H1 (cell line): ENCODE measurements at regions not wholly inside any gene's neighbourhood (a gene's known extent, or its start where the extent isn't known, plus 50 kb on each side); places are given as distances from the start of the nearest gene placed in this dataset.

Source experiments
- CTCF ChIA-PET: fragments of 300-600 bp; sonication (Branson Sonifier 250); formaldehyde crosslinking; loops from one replicate; lab custom pipeline; 2021; ENCODE audit not compliant: partially characterized antibody; lab: Charles Lee
- POLR2A ChIA-PET: fragments of 300-600 bp; sonication (Branson Sonifier 250); formaldehyde crosslinking; loops from one replicate; lab custom pipeline; 2021; ENCODE audit warnings: inconsistent platforms; ENCODE audit not compliant: partially characterized antibody; lab: Charles Lee
- DNase-seq, 2 experiments: peaks; one replicate each; pipeline versions ENCODE4 v3.0.0 to v3.0.0-alpha.2; 2010 to 2022; ENCODE audit warnings: low spot score in 2 of 2, low read depth in 1 of 2, mixed read lengths in 1 of 2
- FAIRE-seq: peaks from 2 replicates; lab custom pipeline; 2011; peaks lifted over from hg19 to GRCh38; lab: Jason Lieb, UNC
- H2AFZ ChIP-seq: 2 replicates; pipeline ENCODE4 v1.8.1; 2012; ENCODE audit warnings: low read length, inconsistent platforms
- H2AK5ac ChIP-seq: 2 replicates; pipeline ENCODE4 v1.6.1; 2013; ENCODE audit warnings: low read depth, low read length
- H2BK120ac ChIP-seq: replicated peaks from 2 replicates; pipeline ENCODE3; 2013; ENCODE audit warnings: low read depth, low read length, inconsistent platforms
- H2BK12ac ChIP-seq: 2 replicates; pipeline ENCODE4 v1.6.1; 2013; ENCODE audit warnings: low read depth, low read length
- H2BK15ac ChIP-seq: 2 replicates; pipeline ENCODE4 v1.6.1; 2013; ENCODE audit warnings: low read length
- H2BK20ac ChIP-seq: 2 replicates; pipeline ENCODE4 v1.6.1; 2013; ENCODE audit warnings: low read length
- H2BK5ac ChIP-seq: 2 replicates; pipeline ENCODE4 v1.6.1; 2013; ENCODE audit warnings: low read depth, low read length
- H3K14ac ChIP-seq: 2 replicates; pipeline ENCODE4 v1.6.1; 2013; ENCODE audit warnings: inconsistent platforms; ENCODE audit not compliant: insufficient read length
- H3K18ac ChIP-seq: 2 replicates; pipeline ENCODE4 v1.6.1; 2013; ENCODE audit warnings: low read length; ENCODE audit errors: extremely low read depth
- H3K23ac ChIP-seq: 2 replicates; pipeline ENCODE4 v1.6.1; 2013; ENCODE audit warnings: inconsistent platforms; ENCODE audit not compliant: insufficient read length
- H3K23me2 ChIP-seq: 2 replicates; pipeline ENCODE4 v1.6.1; 2013; ENCODE audit warnings: low read depth, low read length
- H3K27ac ChIP-seq: 2 replicates; pipeline ENCODE4 v1.6.1; 2011; ENCODE audit warnings: low read depth, low read length, inconsistent platforms
- H3K27me3 ChIP-seq, 4 experiments: replicated peaks in 1 of 4; 1 replicate in 1 of 4; 2 replicates in 3 of 4; pipeline versions ENCODE4 v1.6.1 to v1.8.1; 2011 to 2013; ENCODE audit warnings: low read length in 3 of 4, mild to moderate bottlenecking in 3 of 4, inconsistent platforms in 2 of 4, mixed read lengths in 2 of 4, moderate library complexity in 1 of 4; ENCODE audit not compliant: control insufficient read depth in 3 of 4, insufficient read depth in 3 of 4; ENCODE audit errors: extremely low read depth in 1 of 4
- H3K36me3 ChIP-seq, 4 experiments: 2 replicates each; pipeline versions ENCODE4 v1.6.1 to v1.8.1; 2011 to 2013; ENCODE audit warnings: mild to moderate bottlenecking in 4 of 4, low read length in 3 of 4, moderate library complexity in 2 of 4, control low read depth in 1 of 4, inconsistent platforms in 1 of 4; ENCODE audit not compliant: insufficient read depth in 4 of 4, control insufficient read depth in 2 of 4
- H3K4ac ChIP-seq: replicated peaks from 2 replicates; pipeline ENCODE3; 2013; ENCODE audit warnings: low read length, low read depth, mixed read lengths, inconsistent platforms; ENCODE audit not compliant: insufficient read length
- H3K4me1 ChIP-seq, 4 experiments: replicated peaks in 1 of 4; 1 replicate in 1 of 4; 2 replicates in 3 of 4; pipeline versions ENCODE4 v1.6.1 to v1.8.1; 2011 to 2013; ENCODE audit warnings: low read length in 3 of 4, inconsistent platforms in 2 of 4, mixed read lengths in 1 of 4; ENCODE audit not compliant: insufficient read depth in 4 of 4, control insufficient read depth in 3 of 4
- H3K4me2 ChIP-seq, 2 experiments: 2 replicates each; pipeline versions ENCODE4 v1.6.1 to v1.8.1; 2011 to 2013; ENCODE audit warnings: low read depth in 2 of 2, low read length in 2 of 2, control low read depth in 1 of 2, inconsistent platforms in 1 of 2, mild to moderate bottlenecking in 1 of 2; ENCODE audit not compliant: insufficient read depth in 1 of 2
- H3K4me3 ChIP-seq, 4 experiments: fragments of 200-600, 300-600 bp in 1 of 4; sonication (generic), shearing (Covaris generic), sonication (Bioruptor Twin) in 1 of 4; 2 replicates each; pipeline versions ENCODE4 v1.5.1 to v1.8.1; 2011 to 2016; ENCODE audit warnings: low read length in 4 of 4, low read depth in 3 of 4, control low read depth in 2 of 4, inconsistent platforms in 2 of 4, mild to moderate bottlenecking in 2 of 4, mixed read lengths in 1 of 4, moderate library complexity in 1 of 4; ENCODE audit not compliant: insufficient read depth in 2 of 4; ENCODE audit errors: extremely low read depth in 1 of 4
- H3K56ac ChIP-seq: replicated peaks from 2 replicates; pipeline ENCODE3; 2013; ENCODE audit warnings: low read depth, mild to moderate bottlenecking, mixed read lengths, low read length, inconsistent platforms; ENCODE audit not compliant: insufficient read length
- H3K79me1 ChIP-seq: 2 replicates; pipeline ENCODE4 v1.6.1; 2013; ENCODE audit warnings: low read depth, low read length, control low read depth
- H3K79me2 ChIP-seq, 2 experiments: 2 replicates each; pipeline versions ENCODE4 v1.6.1 to v1.8.1; 2012 to 2013; ENCODE audit warnings: low read length in 2 of 2, mild to moderate bottlenecking in 2 of 2, inconsistent platforms in 1 of 2; ENCODE audit not compliant: insufficient read depth in 2 of 2, control insufficient read depth in 1 of 2
- H3K9ac ChIP-seq, 4 experiments: replicated peaks in 1 of 4; 1 replicate in 1 of 4; 2 replicates in 3 of 4; pipeline versions ENCODE4 v1.6.1 to v1.8.1; 2011 to 2013; ENCODE audit warnings: low read depth in 3 of 4, low read length in 3 of 4, control low read depth in 2 of 4, mild to moderate bottlenecking in 2 of 4, moderate library complexity in 2 of 4, inconsistent platforms in 1 of 4; ENCODE audit errors: extremely low read depth in 1 of 4
- H3K9me3 ChIP-seq, 2 experiments: 2 replicates each; pipeline versions ENCODE4 v1.6.1 to v1.8.1; 2012 to 2013; ENCODE audit warnings: mild to moderate bottlenecking in 2 of 2, moderate library complexity in 2 of 2, control low read depth in 1 of 2, inconsistent platforms in 1 of 2, low read depth in 1 of 2, low read length in 1 of 2, mixed read lengths in 1 of 2; ENCODE audit not compliant: insufficient read depth in 2 of 2
- H4K20me1 ChIP-seq, 2 experiments: replicated peaks in 1 of 2; 2 replicates each; pipeline versions ENCODE3 to v1.8.1; 2011 to 2013; ENCODE audit warnings: inconsistent platforms in 2 of 2, low read length in 2 of 2, mild to moderate bottlenecking in 1 of 2; ENCODE audit not compliant: insufficient read depth in 2 of 2, control insufficient read depth in 1 of 2
- H4K5ac ChIP-seq: 2 replicates; pipeline ENCODE4 v1.6.1; 2013; ENCODE audit warnings: low read length, low read depth, mixed read lengths, inconsistent platforms; ENCODE audit not compliant: insufficient read length
- H4K8ac ChIP-seq: 2 replicates; pipeline ENCODE4 v1.8.0; 2013; ENCODE audit warnings: mild to moderate bottlenecking, moderate library complexity, low read length, inconsistent platforms; ENCODE audit not compliant: insufficient read depth; ENCODE audit errors: extremely low read depth
- H4K91ac ChIP-seq: replicated peaks from 2 replicates; pipeline ENCODE3; 2013; ENCODE audit warnings: low read length, mixed read lengths, inconsistent platforms; ENCODE audit not compliant: insufficient read length
- ASH2L ChIP-seq: fragments of 200-600, 300-600 bp; sonication (generic); IDR thresholded peaks from one replicate; pipeline ENCODE4 v1.7.1; 2017; ENCODE audit warnings: low read length
- CBX5 ChIP-seq: fragments of 300-800, 300-1000 bp; sonication (generic); IDR thresholded peaks from 2 replicates; pipeline ENCODE4 v1.7.1; 2016; ENCODE audit warnings: antibody characterized with exemption, low read length, low read depth
- CHD1 ChIP-seq: IDR thresholded peaks from 2 replicates; pipeline ENCODE4 v1.6.1; 2012; ENCODE audit warnings: low read depth, low read length, improper control_type of control experiment
- EGR1 ChIP-seq: IDR thresholded peaks from 2 replicates; pipeline ENCODE4 v1.6.1; 2011; ENCODE audit warnings: low read depth, low read length, borderline replicate concordance
- EZH2 ChIP-seq: fragments of 200-600 bp; sonication (generic); IDR thresholded peaks from 2 replicates; pipeline ENCODE4 v1.7.1; 2012; ENCODE audit warnings: low read depth, mild to moderate bottlenecking, moderate library complexity, low read length, inconsistent platforms; ENCODE audit not compliant: severe bottlenecking
- JUND ChIP-seq: IDR thresholded peaks from 2 replicates; pipeline ENCODE4 v1.6.1; 2011; ENCODE audit warnings: mild to moderate bottlenecking, improper control_type of control experiment, low read length
- KDM5A ChIP-seq: fragments of 200-600 bp; IDR thresholded peaks from 2 replicates; pipeline ENCODE4 v1.7.1; 2012; ENCODE audit warnings: mild to moderate bottlenecking, low read length, inconsistent platforms, mixed read lengths
- POLR2AphosphoS5 ChIP-seq: IDR thresholded peaks from 2 replicates; pipeline ENCODE4 v1.6.1; 2011; ENCODE audit warnings: low read depth, low read length
- RXRA ChIP-seq: IDR thresholded peaks from 2 replicates; pipeline ENCODE4 v1.6.1; 2011; ENCODE audit warnings: low read depth, mild to moderate bottlenecking, low read length, moderate library complexity; ENCODE audit not compliant: insufficient read depth
- SAP30 ChIP-seq: fragments of 300-600 bp; sonication (generic); IDR thresholded peaks from 2 replicates; pipeline ENCODE4 v1.7.1; 2012; ENCODE audit warnings: low read length, moderate library complexity, mild to moderate bottlenecking, inconsistent platforms; ENCODE audit not compliant: insufficient read depth, insufficient replicate concordance
- SIRT6 ChIP-seq: IDR thresholded peaks from one replicate; pipeline ENCODE4 v1.7.1; 2012; ENCODE audit warnings: low read length, inconsistent platforms
- SRF ChIP-seq: IDR thresholded peaks from 2 replicates; pipeline ENCODE4 v1.6.1; 2011; ENCODE audit warnings: mild to moderate bottlenecking, low read depth, low read length, moderate library complexity
- WGBS, 2 experiments: shearing (Covaris generic) in 1 of 2; methylation state at CpG; one replicate each; pipeline versions ENCODE4 v1.1.6 to v1.1.7; 2013 to 2015; ENCODE audit warnings: low lambda C conversion rate in 2 of 2, mixed read lengths in 2 of 2, inconsistent platforms in 1 of 2, low coverage in 1 of 2, missing lambda C conversion rate in 1 of 2; ENCODE audit not compliant: insufficient replicate concordance in 2 of 2, insufficient coverage in 1 of 2, insufficient read length in 1 of 2; ENCODE audit errors: extremely low coverage in 1 of 2, missing lambda C conversion rate in 1 of 2; 5-methylcytosine and 5-hydroxymethylcytosine counted together

- H2BK120ac ChIP-seq: no peak overlapping the region
- POLR2A ChIA-PET: no interaction called here
- no peak overlapping the region for H3K27ac ChIP-seq
These were observed 297.9 kb upstream of the PTGER4 start for GRCh38 chr5:40381676-40382363.

More at GRCh38 chr5:40381676-40382363, 297.9 kb upstream of the PTGER4 start:
- Histone ChIP-seq H2BK12ac (no peak overlapping the region), H4K8ac (no peak overlapping the region), H3K4me3 (no peak overlapping the region), H2BK5ac (no peak overlapping the region), H3K23me2 (no peaks in the 10 kb centered on the region)
- WGBS, 2 experiments: 92% methylated on average over 4 of the region's 4 CpGs; no CpG with 5 or more reads in 1 of the 2 experiments
- DNase-seq: no peak
- TF ChIP-seq CBX5 (no peak), JUND (no peak), RXRA (no peak), EGR1 (no peak), KDM5A (no peak), CHD1 (no peak), SIRT6 (no peak), POLR2AphosphoS5 (no peak), EZH2 (no peak), ASH2L (no peak), SAP30 (no peak), SRF (no peak)
- TF ChIP-seq, all 59 proteins: peak for 0
- Histone ChIP-seq H4K5ac (no peak overlapping the region), H3K56ac (no peak overlapping the region), H4K20me1 (no peaks in the 10 kb centered on the region), H3K4me1 (peaks cover 0 to 6% (median 2%) of the 10 kb centered on the region in 4 experiments; a peak in 1 of 7 replicates), H3K9me3 (no peaks in the 10 kb centered on the region), H3K4me2 (no peak overlapping the region), H3K4ac (no peak overlapping the region), H2AK5ac (no peak overlapping the region), H3K79me2 (no peaks in the 10 kb centered on the region), H3K27me3 (no peaks in the 10 kb centered on the region), H3K23ac (no peak overlapping the region), H3K18ac (no peak overlapping the region), H2BK15ac (no peak overlapping the region), H2AFZ (no peak overlapping the region), H3K36me3 (no peaks in the 10 kb centered on the region), H3K79me1 (no peaks in the 10 kb centered on the region), H3K14ac (no peak overlapping the region), H2BK20ac (no peak overlapping the region), H3K9ac (no peak overlapping the region), H4K91ac (no peak overlapping the region)
- FAIRE-seq: no peak
- CTCF ChIA-PET: no interaction called here
